Tibial nerve (tissue), 3 donors: ENCODE measurements at regions not wholly inside any gene's neighbourhood (a gene's known extent, or its start where the extent isn't known, plus 50 kb on each side); places are given as distances from the start of the nearest gene placed in this dataset.

Source experiments
- POLR2A ChIP-seq, 2 donors: fragments of 450-650 bp; IDR thresholded peaks; one replicate each; pipeline ENCODE4 v1.6.1; 2017; ENCODE audit warnings: antibody characterized with exemption in 2 of 2, mild to moderate bottlenecking in 2 of 2, moderate library complexity in 2 of 2
- TF ChIP-seq, protein P1 (sequence below), 5 experiments: fragments of 200-600 bp in 3 of 5; fragments of 450-650 bp in 2 of 5; sonication (generic) in 3 of 5; IDR thresholded peaks; one replicate each; pipeline ENCODE4 v1.5.1; 2016 to 2019; ENCODE audit warnings: antibody characterized with exemption in 5 of 5, mild to moderate bottlenecking in 3 of 5, moderate library complexity in 2 of 5

- TF ChIP-seq, protein P1, sequence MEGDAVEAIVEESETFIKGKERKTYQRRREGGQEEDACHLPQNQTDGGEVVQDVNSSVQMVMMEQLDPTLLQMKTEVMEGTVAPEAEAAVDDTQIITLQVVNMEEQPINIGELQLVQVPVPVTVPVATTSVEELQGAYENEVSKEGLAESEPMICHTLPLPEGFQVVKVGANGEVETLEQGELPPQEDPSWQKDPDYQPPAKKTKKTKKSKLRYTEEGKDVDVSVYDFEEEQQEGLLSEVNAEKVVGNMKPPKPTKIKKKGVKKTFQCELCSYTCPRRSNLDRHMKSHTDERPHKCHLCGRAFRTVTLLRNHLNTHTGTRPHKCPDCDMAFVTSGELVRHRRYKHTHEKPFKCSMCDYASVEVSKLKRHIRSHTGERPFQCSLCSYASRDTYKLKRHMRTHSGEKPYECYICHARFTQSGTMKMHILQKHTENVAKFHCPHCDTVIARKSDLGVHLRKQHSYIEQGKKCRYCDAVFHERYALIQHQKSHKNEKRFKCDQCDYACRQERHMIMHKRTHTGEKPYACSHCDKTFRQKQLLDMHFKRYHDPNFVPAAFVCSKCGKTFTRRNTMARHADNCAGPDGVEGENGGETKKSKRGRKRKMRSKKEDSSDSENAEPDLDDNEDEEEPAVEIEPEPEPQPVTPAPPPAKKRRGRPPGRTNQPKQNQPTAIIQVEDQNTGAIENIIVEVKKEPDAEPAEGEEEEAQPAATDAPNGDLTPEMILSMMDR (IDR thresholded peaks at IDR 0.05), result no peak
- TF ChIP-seq POLR2A (IDR thresholded peaks at IDR 0.05), result no peak
Observed at GRCh38 chr5:89351975-89352374, 469.0 kb upstream of the MEF2C start.
